GM12872 (cell line): ENCODE measurements at regions not wholly inside any gene's neighbourhood (a gene's known extent, or its start where the extent isn't known, plus 50 kb on each side); places are given as distances from the start of the nearest gene placed in this dataset.

ENCODE experiments used
- CTCF ChIP-seq: IDR thresholded peaks from 3 replicates; pipeline ENCODE4 v1.5.1; 2011; ENCODE audit warnings: low read depth, mild to moderate bottlenecking, low read length, moderate library complexity; ENCODE audit not compliant: insufficient read depth

GRCh38 chr3:109887293-109887692 lies 549.9 kb upstream of the DPPA4 start:
- TF ChIP-seq CTCF = no peak

- no peak for TF ChIP-seq CTCF
Measured at GRCh38 chr3:109888026-109888425, 550.7 kb upstream of the DPPA4 start.

- no peak for TF ChIP-seq CTCF
Measured at GRCh38 chr3:109897734-109898133, 560.4 kb upstream of the DPPA4 start.

- no peak for TF ChIP-seq CTCF
Measured at GRCh38 chr3:109899925-109900324, 562.6 kb upstream of the DPPA4 start.

GRCh38 chr3:109900783-109901182 lies 563.4 kb upstream of the DPPA4 start:
- TF ChIP-seq CTCF = no peak

GRCh38 chr3:109902549-109902948 lies 565.2 kb upstream of the DPPA4 start:
- TF ChIP-seq CTCF = no peak

GRCh38 chr3:109903100-109903499 lies 565.8 kb upstream of the DPPA4 start:
- TF ChIP-seq CTCF = no peak

- TF ChIP-seq CTCF = no peak
Measured at GRCh38 chr3:109910772-109911171, 573.4 kb upstream of the DPPA4 start.
